GM12873 (cell line): ENCODE measurements at regions not wholly inside any gene's neighbourhood (a gene's known extent, or its start where the extent isn't known, plus 50 kb on each side); places are given as distances from the start of the nearest gene placed in this dataset.

Experiments
- TF ChIP-seq, protein P1 (sequence below): IDR thresholded peaks from 2 replicates; pipeline ENCODE4 v1.5.1; 2012; ENCODE audit warnings: low read depth, mild to moderate bottlenecking, moderate library complexity, low read length, control low read depth; ENCODE audit not compliant: insufficient read depth; ENCODE audit errors: missing control alignments

- TF ChIP-seq, protein P1, sequence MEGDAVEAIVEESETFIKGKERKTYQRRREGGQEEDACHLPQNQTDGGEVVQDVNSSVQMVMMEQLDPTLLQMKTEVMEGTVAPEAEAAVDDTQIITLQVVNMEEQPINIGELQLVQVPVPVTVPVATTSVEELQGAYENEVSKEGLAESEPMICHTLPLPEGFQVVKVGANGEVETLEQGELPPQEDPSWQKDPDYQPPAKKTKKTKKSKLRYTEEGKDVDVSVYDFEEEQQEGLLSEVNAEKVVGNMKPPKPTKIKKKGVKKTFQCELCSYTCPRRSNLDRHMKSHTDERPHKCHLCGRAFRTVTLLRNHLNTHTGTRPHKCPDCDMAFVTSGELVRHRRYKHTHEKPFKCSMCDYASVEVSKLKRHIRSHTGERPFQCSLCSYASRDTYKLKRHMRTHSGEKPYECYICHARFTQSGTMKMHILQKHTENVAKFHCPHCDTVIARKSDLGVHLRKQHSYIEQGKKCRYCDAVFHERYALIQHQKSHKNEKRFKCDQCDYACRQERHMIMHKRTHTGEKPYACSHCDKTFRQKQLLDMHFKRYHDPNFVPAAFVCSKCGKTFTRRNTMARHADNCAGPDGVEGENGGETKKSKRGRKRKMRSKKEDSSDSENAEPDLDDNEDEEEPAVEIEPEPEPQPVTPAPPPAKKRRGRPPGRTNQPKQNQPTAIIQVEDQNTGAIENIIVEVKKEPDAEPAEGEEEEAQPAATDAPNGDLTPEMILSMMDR, result no peak
Measured at GRCh38 chr12:92434607-92435025, 268.2 kb upstream of the PLEKHG7 start.

DNA sequence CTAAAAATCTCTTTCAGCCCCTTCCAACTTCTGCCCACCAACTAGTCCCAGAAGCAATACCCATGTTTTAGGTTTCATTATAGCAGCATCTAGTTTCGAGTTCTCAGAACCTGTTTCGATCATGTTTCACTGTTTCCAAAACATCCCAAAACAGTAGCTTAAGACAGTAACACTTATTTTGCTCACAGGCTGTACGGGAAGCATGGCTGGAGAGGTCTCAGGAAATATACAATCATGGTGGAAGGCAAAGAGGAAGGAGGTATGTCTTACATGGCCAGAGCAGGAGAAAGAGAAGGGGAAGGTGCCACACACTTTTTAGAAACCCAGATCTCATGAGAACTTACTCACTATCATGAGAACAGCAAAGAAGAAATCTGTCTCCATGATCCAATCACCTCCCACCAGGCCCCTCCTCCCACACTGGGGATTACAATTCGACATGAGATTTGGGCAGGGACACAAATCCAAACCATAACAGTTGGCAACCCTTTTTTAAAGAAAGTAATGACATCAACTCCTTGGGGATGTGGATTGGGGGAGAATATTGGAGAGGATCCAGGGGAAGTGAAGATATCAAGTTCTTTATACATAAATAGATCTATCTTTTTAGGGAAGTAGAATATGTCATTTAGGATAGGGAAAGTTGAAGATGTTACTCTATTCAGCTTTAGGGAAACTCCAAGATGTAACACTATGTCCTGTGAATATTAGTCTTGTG is 269.9 kb upstream of the PLEKHG7 start:
- TF ChIP-seq, protein P1, result no peak

DNA sequence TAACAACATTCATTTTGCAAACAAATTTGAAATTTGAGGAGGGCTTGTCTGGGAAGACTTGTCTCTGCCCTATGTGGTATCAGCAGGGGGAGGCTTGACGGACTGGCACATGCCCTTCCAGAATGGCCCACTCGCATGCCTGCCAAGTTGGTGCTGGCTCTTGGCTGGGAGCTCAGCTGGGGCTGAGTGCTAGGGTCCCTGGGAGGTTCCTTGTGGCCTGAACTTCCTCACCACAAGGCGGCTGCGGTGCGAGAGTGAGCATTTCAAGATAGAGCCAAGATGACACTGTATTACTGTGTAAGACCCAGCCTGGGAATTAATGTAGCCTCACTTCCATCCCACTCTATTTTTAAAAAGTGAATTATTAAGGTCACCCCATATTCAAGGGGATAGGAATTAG is 271.6 kb upstream of the PLEKHG7 start:
- TF ChIP-seq, protein P1, result peak; percentile 42

DNA sequence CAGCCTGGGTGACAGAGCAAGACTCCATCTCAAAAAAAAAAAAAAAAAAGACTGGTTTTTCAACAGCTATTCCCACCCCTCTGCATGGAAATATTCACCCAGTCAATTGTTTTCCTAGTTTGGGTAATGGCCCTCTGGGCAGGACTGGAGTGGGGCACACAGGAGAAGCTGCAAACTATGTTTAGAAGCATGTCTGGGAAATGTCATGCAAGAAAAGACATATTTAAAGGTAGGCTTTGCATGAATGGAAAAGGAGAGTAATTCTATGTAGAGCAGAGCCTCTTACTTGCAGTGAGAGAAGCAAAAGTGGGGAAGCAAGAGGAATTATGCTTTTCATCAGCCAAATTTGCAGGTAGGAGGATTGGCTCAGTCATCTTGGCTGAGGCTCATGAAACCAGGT is 276.5 kb upstream of the PLEKHG7 start:
- TF ChIP-seq, protein P1, result no peak

GRCh38 chr12:92425165-92425564 is 277.6 kb upstream of the PLEKHG7 start:
- TF ChIP-seq, protein P1, result no peak

GRCh38 chr12:92424338-92424737 is 278.5 kb upstream of the PLEKHG7 start:
- TF ChIP-seq, protein P1, result no peak

DNA sequence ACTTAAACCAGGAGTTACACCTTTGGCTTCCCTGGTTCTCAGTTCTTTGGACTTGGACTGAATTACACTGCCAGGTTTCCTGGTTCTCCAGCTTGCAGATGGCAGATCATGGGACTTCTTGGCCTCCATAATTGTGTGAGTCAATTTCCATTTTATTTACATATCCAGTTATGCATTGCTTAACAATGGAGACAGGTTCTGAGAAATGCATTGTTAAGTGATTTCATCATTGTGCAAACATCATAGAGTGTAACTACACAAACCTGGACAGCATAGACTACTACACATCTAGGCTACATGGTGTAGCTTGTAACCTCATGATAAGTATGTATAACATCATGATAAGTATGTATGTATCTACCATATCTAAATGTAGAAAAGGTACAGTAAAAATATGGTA is 276.1 kb upstream of the BTG1 start:
- TF ChIP-seq, protein P1, result no peak
